ENCODE measurements at regions not wholly inside any gene's neighbourhood (a gene's known extent, or its start where the extent isn't known, plus 50 kb on each side); places are given as distances from the start of the nearest gene placed in this dataset.

- H3K9me3 ChIP-seq = no peaks in the 10 kb centered on the region
- no peak for TF ChIP-seq CTCF (IDR thresholded peaks at IDR 0.05)
- H3K27me3 ChIP-seq = no peaks in the 10 kb centered on the region
These were observed 95.6 kb upstream of the ACVR1 start for GRCh38 chr2:157971702-157972101.

GRCh38 chr2:157967856-157968255 lies 91.7 kb upstream of the ACVR1 start:
- DNase-seq (ENCODE audit: low spot score) = no peak
- no peak overlapping the region for H3K4me3 ChIP-seq
- no peaks in the 10 kb centered on the region for H3K36me3 ChIP-seq
- H3K4me1 ChIP-seq = no peaks in the 10 kb centered on the region
- no peak overlapping the region for H3K27ac ChIP-seq
- H3K27me3 ChIP-seq = no peaks in the 10 kb centered on the region
- no peaks in the 10 kb centered on the region for H3K9me3 ChIP-seq
- no peak for TF ChIP-seq CTCF (IDR thresholded peaks at IDR 0.05)

More at GRCh38 chr2:157971702-157972101, 95.6 kb upstream of the ACVR1 start:
- Histone ChIP-seq H3K27ac (no peak overlapping the region), H3K36me3 (no peaks in the 10 kb centered on the region), H3K4me3 (no peak overlapping the region), H3K4me1 (no peaks in the 10 kb centered on the region)
- DNase-seq (ENCODE audit: low spot score) = no peak

GRCh38 chr2:157959249-157959648 lies 83.1 kb upstream of the ACVR1 start:
- no peak overlapping the region for H3K27ac ChIP-seq
- H3K9me3 ChIP-seq = peaks cover 0 to 17% of the 10 kb centered on the region in 2 donors
- no peak for DNase-seq (ENCODE audit: low spot score)
- no peaks in the 10 kb centered on the region for H3K36me3 ChIP-seq
- H3K27me3 ChIP-seq = no peaks in the 10 kb centered on the region
- no peak for TF ChIP-seq CTCF (IDR thresholded peaks at IDR 0.05)
- no peaks in the 10 kb centered on the region for H3K4me1 ChIP-seq
- H3K4me3 ChIP-seq = no peak overlapping the region

- no peaks in the 10 kb centered on the region for H3K27me3 ChIP-seq
- H3K4me3 ChIP-seq = no peak overlapping the region
- H3K36me3 ChIP-seq = no peaks in the 10 kb centered on the region
- TF ChIP-seq CTCF (IDR thresholded peaks at IDR 0.05) = no peak
- peaks cover 0 to 17% of the 10 kb centered on the region in 2 donors for H3K9me3 ChIP-seq
- no peaks in the 10 kb centered on the region for H3K4me1 ChIP-seq
- DNase-seq (ENCODE audit: low spot score) = no peak
- no peak overlapping the region for H3K27ac ChIP-seq
These were observed 81.5 kb upstream of the ACVR1 start for GRCh38 chr2:157957596-157957995.

- no peak overlapping the region for H3K27ac ChIP-seq
- TF ChIP-seq CTCF (IDR thresholded peaks at IDR 0.05) = no peak
- no peaks in the 10 kb centered on the region for H3K27me3 ChIP-seq
- DNase-seq (ENCODE audit: low spot score) = no peak
- H3K4me1 ChIP-seq = no peaks in the 10 kb centered on the region
- peaks cover 0 to 9% of the 10 kb centered on the region in 2 donors for H3K9me3 ChIP-seq
- H3K4me3 ChIP-seq = no peak overlapping the region
- no peaks in the 10 kb centered on the region for H3K36me3 ChIP-seq
These were observed 76.4 kb upstream of the ACVR1 start for GRCh38 chr2:157952558-157952957.

- Histone ChIP-seq H3K27ac (no peak overlapping the region), H3K27me3 (no peaks in the 10 kb centered on the region), H3K9me3 (no peaks in the 10 kb centered on the region), H3K4me3 (no peak overlapping the region), H3K36me3 (no peaks in the 10 kb centered on the region), H3K4me1 (no peaks in the 10 kb centered on the region)
- TF ChIP-seq CTCF (IDR thresholded peaks at IDR 0.05) = no peak
- no peak for DNase-seq (ENCODE audit: low spot score)
These were observed 72.7 kb upstream of the ACVR1 start for GRCh38 chr2:157948856-157949255.

All from right atrium auricular region (tissue), 2 donors.